ENCODE measurements at regions not wholly inside any gene's neighbourhood (a gene's known extent, or its start where the extent isn't known, plus 50 kb on each side); places are given as distances from the start of the nearest gene placed in this dataset.

GRCh38 chr2:78553866-78554647, 471.4 kb upstream of the REG3G start:
- no peak for DNase-seq (ENCODE audit: low spot score)
- TF ChIP-seq CTCF (IDR thresholded peaks at IDR 0.05; ENCODE audit: extremely low read depth, missing control alignments), result no peak

GRCh38 chr2:78561876-78562275, 463.6 kb upstream of the REG3G start:
- no peak for TF ChIP-seq CTCF (IDR thresholded peaks at IDR 0.05; ENCODE audit: extremely low read depth, missing control alignments)

GRCh38 chr2:78564666-78565065, 460.8 kb upstream of the REG3G start:
- no peak for TF ChIP-seq CTCF (IDR thresholded peaks at IDR 0.05; ENCODE audit: extremely low read depth, missing control alignments)
- DNase-seq (ENCODE audit: low spot score), result no peak

More at GRCh38 chr2:78561876-78562275, 463.6 kb upstream of the REG3G start:
- no peak for DNase-seq (ENCODE audit: low spot score)

- no peak for DNase-seq (ENCODE audit: low spot score)
Observed at GRCh38 chr2:78568782-78569373, 456.6 kb upstream of the REG3G start.

GRCh38 chr2:78576409-78576808, 449.1 kb upstream of the REG3G start:
- DNase-seq (ENCODE audit: low spot score), result no peak
- TF ChIP-seq CTCF (IDR thresholded peaks at IDR 0.05; ENCODE audit: extremely low read depth, missing control alignments), result no peak

More at GRCh38 chr2:78568782-78569373, 456.6 kb upstream of the REG3G start:
- no peak for TF ChIP-seq CTCF (IDR thresholded peaks at IDR 0.05; ENCODE audit: extremely low read depth, missing control alignments)

GRCh38 chr2:78585871-78586270, 439.6 kb upstream of the REG3G start:
- TF ChIP-seq CTCF (IDR thresholded peaks at IDR 0.05; ENCODE audit: extremely low read depth, missing control alignments), result no peak

GRCh38 chr2:78586316-78586715, 439.2 kb upstream of the REG3G start:
- no peak for DNase-seq (ENCODE audit: low spot score)
- no peak for TF ChIP-seq CTCF (IDR thresholded peaks at IDR 0.05; ENCODE audit: extremely low read depth, missing control alignments)

More at GRCh38 chr2:78585871-78586270, 439.6 kb upstream of the REG3G start:
- no peak for DNase-seq (ENCODE audit: low spot score)

Measured in GM20000 (cell line).